NCI-H460 (cell line): ENCODE measurements at regions not wholly inside any gene's neighbourhood (a gene's known extent, or its start where the extent isn't known, plus 50 kb on each side); places are given as distances from the start of the nearest gene placed in this dataset.

Source experiments
- DNase-seq: peaks from one replicate; pipeline ENCODE4 v3.0.0-alpha.2; 2016; ENCODE audit warnings: low read depth; ENCODE audit errors: extremely low read depth

DNA sequence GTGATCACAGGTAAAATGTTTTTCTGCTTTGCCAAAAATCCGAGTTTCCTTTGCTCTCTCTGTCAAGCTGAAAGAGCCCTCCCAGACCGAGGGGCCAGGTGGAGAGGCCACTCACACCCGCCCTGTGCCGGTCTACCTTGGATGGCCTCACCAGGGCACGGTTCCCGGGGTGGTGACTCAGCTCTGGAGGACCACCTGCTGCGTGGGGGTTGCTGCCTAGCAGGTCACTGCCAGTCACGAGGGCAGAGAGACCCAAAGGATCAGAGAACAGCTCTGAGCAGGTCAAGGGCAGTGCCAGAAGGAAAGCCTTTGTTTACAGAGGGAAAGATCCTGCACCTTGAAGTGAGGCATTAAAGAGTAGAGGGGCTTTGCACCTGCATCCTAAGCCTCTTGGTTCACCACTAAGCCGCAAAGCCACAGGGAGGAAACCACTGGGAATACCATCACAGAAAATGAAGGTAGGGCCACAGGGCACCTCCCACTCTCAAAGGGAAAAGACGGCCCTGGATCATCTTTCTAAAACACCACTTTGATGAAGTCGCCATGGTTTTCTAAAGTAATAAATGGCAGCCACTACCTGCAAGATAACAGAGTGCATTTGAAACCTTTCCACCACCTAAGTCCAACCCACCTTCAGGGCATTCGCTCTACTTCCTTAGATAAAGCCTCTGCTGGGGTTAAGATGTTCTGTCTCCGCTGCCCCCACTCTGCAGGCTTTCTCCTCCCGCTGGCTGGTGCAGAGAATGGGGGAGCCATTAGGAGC, 160.3 kb upstream of the KLF14 start:
- no peak for DNase-seq

DNA sequence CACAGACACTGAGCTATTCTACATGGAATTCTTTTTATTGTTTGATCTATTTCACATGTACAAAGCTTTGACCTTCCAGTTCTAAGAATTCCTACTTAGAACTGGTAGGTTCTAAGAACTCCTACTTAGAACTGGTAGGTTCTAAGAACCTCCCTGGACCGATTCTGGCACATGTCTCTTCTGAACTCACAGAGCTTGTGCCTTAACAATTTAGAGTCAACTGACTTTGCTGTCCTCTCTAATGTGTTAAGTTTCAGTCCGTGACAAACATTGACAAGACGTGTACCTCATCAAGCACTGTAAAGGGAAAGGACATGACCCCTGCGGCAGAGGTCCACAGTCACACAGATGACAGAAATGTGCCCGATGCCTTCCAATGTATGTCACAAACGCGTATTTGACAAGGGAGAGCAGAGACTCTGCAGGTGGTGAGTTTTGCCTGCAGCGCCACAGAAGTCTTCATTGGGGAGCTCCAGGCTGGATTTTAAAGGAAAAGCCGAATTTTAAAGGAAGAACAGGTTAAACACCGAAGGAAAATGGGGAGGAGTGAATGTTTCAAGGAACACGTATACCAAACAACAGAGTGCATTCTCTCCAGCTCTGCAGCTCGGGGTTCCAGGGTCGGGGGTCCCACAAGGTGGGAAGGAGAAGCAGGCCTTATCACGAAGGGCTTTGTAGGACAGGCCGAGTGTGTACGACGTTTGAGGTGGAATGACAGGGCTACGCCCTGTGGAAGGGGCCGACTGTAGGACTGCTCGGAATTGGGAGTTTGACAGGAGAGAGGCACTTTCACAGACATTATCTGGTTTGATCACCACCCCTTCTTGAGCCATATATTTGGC, 161.1 kb upstream of the KLF14 start:
- DNase-seq = no peak

- no peak for DNase-seq
Measured at GRCh38 chr7:130896051-130896881, 162.3 kb upstream of the KLF14 start.

- peak; percentile 85 for DNase-seq
Measured at GRCh38 chr7:130896898-130897514, 163.0 kb upstream of the KLF14 start.

- no peak for DNase-seq
Measured at GRCh38 chr7:130897515-130898419, 163.8 kb upstream of the KLF14 start.

DNA sequence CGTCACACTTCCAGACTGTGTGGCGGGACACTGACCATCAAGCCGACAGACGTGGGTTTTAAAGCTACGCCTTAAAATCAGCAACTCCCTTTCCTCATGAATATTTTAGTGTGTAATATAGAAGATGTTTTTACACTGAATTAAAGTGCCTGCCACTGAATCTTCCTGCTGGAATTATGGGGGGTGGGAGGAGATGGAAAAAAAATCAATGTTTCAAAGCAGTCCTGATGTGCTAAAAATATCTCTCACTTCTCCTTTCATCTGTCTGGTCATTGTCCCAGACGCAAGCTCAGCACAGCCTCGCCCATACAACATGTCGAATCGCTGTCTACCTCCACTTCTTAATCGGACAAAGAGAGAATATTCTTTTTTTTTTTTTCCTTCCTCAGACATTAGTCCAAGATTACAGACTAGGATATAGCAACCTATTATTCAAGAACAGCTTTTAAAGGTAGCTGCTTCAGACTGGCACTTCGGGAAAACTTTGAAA, 165.1 kb upstream of the KLF14 start:
- DNase-seq = no peak

DNA sequence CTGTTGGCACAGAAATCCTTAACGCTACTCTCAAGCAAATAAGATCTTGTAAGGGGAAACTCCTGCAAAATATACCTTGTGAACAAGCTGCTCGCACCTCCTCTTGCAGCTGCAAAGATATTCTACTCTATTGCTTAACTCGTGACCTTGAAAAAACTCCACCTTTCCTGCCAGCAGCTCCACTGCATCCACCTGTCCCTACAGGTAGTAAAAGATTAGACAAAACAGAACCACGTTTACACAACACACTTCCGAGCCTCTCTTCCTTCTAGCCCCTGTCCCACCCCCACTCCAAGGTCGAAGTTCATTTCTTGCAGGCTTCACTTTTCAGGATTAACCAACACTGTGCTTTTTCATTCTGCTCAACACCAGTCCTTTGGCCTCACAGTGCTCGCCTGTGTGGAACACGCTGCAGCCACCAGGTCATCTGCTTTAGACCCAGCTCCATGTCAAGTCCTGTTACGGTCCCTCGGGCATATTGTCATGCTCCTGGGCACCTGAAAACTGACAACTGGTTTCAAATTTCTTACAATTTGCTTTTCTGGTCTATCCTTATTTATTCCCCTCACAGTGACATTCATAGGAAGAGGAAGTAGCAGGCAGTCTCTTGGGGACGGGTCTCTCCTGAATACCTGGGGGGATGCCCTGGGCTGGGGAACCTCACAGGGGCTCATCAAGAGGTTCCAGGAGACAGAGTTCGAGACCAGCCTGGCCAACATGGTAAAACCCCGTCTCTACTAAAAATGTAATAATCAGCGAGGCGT, 165.8 kb upstream of the KLF14 start:
- DNase-seq = no peak

- no peak for DNase-seq
Measured at GRCh38 chr7:130900471-130901076, 166.6 kb upstream of the KLF14 start.

- peak; percentile 86 for DNase-seq
Measured at GRCh38 chr7:130901209-130901783, 167.3 kb upstream of the KLF14 start.

- no peak for DNase-seq
Measured at GRCh38 chr7:130902755-130903357, 168.8 kb upstream of the KLF14 start.

DNA sequence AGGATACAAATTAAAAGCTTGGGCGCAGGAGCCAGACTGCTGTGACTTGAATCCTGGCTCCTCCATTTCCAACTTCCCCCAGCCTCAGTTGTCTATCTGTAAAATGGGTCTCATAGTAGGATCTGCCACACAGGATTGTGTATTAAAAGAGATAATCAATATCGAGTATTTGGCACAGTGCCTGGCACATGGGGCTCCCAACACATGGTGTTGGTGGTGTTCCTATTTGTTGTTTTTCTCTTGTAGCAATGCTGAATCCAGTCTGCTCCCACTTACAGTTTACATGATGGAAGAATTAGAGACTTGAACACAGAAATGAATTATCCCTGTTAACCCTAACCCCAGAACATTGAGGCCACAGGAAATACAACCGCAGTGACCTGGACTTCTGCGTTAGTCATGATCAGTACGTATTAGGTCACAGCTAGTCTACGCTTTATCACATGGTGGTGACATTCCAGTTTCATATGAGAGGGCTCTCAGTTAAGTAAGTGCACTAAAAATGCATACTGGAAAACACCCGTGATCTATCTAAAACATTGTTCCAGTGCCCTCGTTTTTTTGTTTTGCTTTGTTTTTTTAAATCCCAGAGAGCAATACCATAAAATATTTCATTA, 169.5 kb upstream of the KLF14 start:
- DNase-seq = peak; percentile 95

- DNase-seq = peak; percentile 98
Measured at GRCh38 chr7:130904031-130904757, 170.2 kb upstream of the KLF14 start.

GRCh38 chr7:130904792-130905191, 170.8 kb upstream of the KLF14 start:
- no peak for DNase-seq

- no peak for DNase-seq
Measured at GRCh38 chr7:130906575-130906974, 172.6 kb upstream of the KLF14 start.

- no peak for DNase-seq
Measured at GRCh38 chr7:130907439-130907838, 173.4 kb upstream of the KLF14 start.
